ENCODE measurements at regions not wholly inside any gene's neighbourhood (a gene's known extent, or its start where the extent isn't known, plus 50 kb on each side); places are given as distances from the start of the nearest gene placed in this dataset.

DNA sequence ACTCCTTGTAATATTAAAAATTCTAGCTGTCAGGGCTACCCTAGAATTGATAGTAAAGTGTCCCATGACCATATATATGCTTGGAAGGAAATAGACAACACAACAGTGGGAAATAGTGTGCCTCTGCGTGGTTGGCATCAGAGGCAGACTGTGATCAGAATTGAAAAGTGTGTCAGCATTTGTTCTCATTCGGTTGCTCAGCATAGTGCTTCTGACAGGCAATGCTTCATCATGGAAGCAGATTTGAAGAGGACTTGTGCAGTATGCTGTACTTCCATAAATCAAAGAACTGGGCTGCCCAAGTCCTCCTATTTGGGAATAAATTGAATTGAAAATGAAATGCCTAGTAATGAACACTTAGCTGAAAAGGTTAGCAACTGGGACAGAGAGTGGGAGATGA is 435.7 kb downstream of the DIPK2A start:
- no peak overlapping the region for H3K4me3 ChIP-seq (ENCODE audit: low read length)
- TF ChIP-seq, protein P1, sequence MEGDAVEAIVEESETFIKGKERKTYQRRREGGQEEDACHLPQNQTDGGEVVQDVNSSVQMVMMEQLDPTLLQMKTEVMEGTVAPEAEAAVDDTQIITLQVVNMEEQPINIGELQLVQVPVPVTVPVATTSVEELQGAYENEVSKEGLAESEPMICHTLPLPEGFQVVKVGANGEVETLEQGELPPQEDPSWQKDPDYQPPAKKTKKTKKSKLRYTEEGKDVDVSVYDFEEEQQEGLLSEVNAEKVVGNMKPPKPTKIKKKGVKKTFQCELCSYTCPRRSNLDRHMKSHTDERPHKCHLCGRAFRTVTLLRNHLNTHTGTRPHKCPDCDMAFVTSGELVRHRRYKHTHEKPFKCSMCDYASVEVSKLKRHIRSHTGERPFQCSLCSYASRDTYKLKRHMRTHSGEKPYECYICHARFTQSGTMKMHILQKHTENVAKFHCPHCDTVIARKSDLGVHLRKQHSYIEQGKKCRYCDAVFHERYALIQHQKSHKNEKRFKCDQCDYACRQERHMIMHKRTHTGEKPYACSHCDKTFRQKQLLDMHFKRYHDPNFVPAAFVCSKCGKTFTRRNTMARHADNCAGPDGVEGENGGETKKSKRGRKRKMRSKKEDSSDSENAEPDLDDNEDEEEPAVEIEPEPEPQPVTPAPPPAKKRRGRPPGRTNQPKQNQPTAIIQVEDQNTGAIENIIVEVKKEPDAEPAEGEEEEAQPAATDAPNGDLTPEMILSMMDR (conservative IDR thresholded peaks at IDR 0.05; ENCODE audit: low read length), result no peak
- no peak for DNase-seq (ENCODE audit: low read depth)

DNA sequence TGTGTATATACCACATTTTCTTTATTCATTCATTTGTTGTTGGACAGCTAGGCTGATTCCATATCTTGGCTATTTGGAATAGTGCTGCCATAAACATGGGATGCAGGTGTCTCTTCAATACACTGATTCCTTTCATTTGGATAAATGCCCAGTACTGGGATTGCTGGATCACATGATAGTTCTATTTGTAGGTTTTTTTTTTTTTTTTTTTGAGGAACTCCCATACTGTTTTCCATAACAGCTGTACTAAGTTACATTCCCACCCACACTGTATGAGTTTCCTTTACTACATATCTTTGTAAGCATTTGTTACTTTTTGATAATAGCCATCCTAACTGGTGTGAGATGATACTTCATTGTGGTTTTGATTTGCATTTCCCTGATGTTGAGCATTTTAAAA is 437.7 kb downstream of the DIPK2A start:
- TF ChIP-seq, protein P1 (conservative IDR thresholded peaks at IDR 0.05; ENCODE audit: low read length), result no peak
- H3K4me3 ChIP-seq (ENCODE audit: low read length), result no peak overlapping the region
- no peak for DNase-seq (ENCODE audit: low read depth)

DNA sequence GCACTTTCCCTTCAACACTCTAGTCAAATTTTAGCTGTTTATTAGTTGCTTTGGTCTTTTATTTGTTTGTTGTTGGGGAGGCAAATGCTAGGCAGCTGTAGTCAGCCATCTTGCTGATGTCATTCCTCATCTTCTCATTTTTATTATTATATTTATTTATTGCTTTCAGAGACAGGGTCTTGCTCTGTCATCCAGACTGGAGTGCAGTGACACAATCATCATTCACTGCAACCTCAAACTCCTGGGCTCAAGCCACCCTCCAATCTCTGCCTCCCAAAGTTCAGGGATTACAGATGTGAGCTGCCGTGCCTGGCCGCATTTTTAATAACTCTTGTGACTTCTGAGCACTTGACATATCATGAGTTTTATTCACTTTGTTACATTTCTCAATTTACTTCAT is 441.4 kb downstream of the DIPK2A start:
- no peak for DNase-seq (ENCODE audit: low read depth)
- H3K4me3 ChIP-seq (ENCODE audit: low read length), result no peak overlapping the region
- TF ChIP-seq, protein P1 (conservative IDR thresholded peaks at IDR 0.05; ENCODE audit: low read length), result no peak

DNA sequence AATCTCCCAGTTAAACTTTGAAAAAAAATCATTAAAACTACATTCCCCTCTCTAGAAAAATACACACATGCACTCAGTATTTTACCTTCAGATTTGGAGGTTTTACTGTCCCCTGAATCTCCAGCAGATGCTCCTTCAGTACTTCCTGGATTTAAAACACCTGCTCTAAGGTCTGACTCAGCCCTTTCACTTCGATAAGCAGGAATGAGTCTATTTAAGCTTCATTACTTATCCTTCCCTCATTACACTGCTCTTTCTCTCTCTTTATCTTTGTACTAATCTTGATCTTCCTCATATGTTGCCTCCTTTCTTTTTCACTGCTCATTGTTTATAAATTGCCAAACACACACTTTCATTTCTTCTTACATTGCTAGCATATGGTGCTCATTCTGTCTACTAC is 443.9 kb downstream of the DIPK2A start:
- TF ChIP-seq, protein P1 (conservative IDR thresholded peaks at IDR 0.05; ENCODE audit: low read length), result no peak
- no peak overlapping the region for H3K4me3 ChIP-seq (ENCODE audit: low read length)
- no peak for DNase-seq (ENCODE audit: low read depth)

DNA sequence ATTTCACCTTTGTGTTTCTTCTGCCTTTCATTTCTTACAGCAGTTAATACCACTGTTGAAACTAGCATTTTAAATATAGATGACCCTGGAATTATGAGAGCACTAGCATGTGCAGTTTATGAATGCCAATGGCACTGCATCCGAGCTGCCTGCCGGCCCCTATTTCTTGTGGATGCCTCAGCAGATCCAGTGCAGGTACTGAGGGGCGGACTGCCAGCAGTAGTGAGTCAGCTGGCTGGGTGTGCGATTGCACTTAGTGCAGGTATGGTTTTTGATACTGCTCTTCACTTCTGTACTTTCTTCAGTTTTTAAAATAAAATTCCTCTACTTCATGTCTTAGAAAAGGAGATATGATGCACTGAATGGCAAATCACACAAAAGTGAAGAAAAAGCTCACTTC is 453.0 kb downstream of the DIPK2A start:
- DNase-seq (ENCODE audit: low read depth), result no peak
- H3K4me3 ChIP-seq (ENCODE audit: low read length), result no peak overlapping the region
- TF ChIP-seq, protein P1 (conservative IDR thresholded peaks at IDR 0.05; ENCODE audit: low read length), result no peak

DNA sequence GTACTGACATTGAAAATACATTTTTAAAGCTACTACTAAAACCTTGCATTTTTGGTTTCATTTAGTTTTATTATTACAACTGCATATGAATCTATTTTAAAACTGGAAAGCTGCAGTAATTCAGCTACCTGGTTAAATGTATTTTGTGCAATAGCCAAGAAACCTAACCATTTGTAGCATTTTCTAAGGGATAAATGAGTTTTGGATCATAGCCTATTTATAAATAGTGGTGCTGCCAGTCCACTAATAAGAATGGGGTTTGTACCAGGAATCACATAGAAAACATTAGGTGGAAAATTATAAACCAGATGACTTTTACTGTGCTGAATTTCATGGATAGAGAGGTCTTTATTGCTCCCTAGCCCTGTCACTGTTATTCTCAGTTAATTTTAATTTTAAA is 454.7 kb downstream of the DIPK2A start:
- TF ChIP-seq, protein P1 (conservative IDR thresholded peaks at IDR 0.05; ENCODE audit: low read length), result no peak
- H3K4me3 ChIP-seq (ENCODE audit: low read length), result no peak overlapping the region
- DNase-seq (ENCODE audit: low read depth), result no peak

DNA sequence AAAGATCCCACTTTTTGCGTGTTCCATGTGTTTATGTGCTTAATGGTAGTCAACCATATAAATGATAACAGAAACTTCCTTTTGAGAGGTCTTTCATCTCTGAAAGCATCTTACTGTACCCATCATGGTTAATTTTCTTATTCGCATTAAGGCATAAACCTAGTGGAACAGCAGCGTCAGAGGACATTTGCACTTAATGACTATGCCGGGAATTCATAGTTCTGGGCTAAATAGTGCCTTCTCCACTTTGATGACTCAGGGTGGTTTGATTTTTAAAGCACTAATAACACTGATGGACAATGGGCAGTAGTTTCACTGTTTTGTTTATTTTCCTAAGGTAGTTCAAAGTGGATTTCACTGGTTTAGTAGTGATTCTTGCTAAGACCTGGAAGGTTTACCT is 455.3 kb downstream of the DIPK2A start:
- DNase-seq (ENCODE audit: low read depth), result no peak
- H3K4me3 ChIP-seq (ENCODE audit: low read length), result no peak overlapping the region
- TF ChIP-seq, protein P1 (conservative IDR thresholded peaks at IDR 0.05; ENCODE audit: low read length), result no peak
